HG03060 (cell line): ENCODE measurements at regions not wholly inside any gene's neighbourhood (a gene's known extent, or its start where the extent isn't known, plus 50 kb on each side); places are given as distances from the start of the nearest gene placed in this dataset.

Source experiments
- ATAC-seq: cut with Tn5 transposase; IDR thresholded peaks from one replicate; pipeline ENCODE4 v1.9.1; 2021; ENCODE audit warnings: low read depth, moderate number of reproducible peaks; ENCODE audit not compliant: unreplicated experiment

DNA sequence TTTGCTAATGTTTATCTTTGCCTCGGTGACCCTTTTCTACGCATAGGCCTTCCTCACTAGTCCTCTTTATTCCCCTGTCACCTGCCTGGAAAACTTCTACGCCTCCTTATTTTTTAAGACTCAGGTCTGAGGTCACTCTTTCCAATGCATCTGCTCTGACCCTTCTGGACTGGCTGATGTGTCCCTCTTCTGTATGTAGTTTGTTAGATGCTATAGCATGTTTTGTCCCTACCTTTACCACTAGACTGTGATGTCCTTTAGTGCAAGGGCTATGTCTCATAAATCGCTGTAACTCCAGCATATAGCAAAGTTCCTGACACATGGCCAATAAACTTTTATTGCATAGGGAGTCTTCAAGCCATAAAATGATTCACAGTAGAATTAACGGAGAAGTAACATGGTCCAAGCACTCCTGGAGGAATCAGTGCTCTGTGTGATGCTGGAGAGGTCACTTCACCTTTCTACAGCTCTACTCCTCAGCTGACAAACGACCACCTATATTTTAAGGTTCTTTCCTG is 872.5 kb upstream of the SLIT2 start:
- no peak for ATAC-seq

DNA sequence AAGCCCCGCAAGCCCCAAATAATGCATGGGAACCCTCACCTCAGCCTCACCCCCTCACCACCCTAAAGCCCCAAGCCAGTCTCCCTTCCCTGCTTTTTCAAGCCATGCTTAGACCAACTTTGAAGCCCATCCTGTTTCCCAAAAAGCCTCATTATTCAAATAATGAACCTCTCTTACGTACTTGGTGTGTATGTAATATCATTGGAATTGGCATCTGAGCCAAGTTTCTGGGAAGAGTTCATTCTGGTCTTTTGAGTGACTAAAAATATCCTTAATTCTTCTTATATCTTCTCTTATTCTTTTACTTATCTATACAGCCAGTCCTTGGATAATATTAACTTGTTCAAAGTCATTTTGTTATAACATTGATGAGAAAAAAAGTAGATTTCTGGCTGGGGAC is 875.8 kb upstream of the SLIT2 start:
- ATAC-seq, result no peak

DNA sequence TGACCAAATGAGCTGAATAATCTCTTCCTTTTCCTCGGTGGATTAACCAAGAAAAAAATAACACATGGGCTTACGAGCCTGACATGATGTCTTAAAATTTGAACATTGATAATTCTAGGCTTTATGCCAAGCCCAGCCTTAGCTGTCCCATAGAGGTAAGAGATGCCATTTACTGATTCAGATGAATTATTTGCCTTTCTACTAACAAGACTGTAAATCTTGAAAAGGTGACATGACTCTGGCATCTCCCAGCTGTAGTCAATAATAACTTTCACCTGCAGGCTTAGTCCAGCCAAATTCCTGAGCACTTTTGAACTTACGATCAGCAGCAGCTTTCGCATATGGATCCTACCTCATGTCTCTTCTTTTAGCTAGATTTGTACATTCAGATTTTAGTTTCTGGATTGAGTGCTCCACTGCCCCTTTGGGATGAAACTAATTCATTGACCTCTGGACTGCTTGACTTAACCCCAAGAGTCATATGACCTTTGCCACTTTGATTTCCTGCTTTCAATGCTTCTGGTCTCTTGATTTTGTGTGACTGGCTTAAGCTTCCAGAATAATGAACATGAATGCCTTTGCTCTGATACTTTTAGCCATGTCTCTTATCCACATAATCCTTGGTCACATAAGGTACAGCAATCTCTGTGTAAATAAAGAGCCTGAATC is 876.4 kb upstream of the SLIT2 start:
- no peak for ATAC-seq

GRCh38 chr4:19372390-19372789 is 879.3 kb upstream of the SLIT2 start:
- ATAC-seq, result no peak

DNA sequence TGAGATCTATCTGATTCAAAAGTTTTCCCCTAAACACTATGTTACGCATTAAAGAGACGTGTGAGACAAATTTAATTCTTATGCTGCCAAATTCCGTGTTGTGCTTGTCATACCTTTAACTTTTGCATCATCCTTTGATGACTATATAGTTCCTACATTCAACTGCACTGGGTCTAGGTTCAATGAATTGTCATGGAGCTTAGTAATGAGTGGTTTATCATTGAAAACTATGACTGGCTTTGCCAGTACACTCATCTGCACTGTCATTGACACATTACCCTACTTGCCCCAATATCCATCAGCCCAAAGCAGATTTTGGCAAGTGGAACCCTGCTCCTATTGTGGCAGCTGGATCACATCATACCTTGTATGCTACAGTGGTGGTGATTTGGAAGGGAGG is 882.9 kb upstream of the SLIT2 start:
- no peak for ATAC-seq

GRCh38 chr4:19366916-19367315 is 884.8 kb upstream of the SLIT2 start:
- ATAC-seq, result no peak

DNA sequence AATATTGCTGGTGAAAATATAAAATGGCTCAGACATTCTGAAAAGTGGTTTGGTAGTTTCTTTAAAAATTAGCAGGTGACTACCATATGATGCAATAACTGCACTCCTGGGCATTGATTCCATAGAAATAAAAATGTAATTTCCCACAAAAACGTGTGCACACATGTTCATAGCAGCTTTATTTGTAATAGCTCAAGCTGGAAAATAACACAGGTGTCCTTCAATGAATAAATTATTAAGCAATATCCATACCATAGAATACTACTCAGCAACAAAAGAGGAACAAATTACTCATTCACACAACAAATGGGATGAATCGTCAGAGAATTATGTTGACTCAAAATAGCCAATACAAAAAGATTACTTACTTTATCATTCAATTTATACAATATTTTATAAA is 893.7 kb upstream of the SLIT2 start:
- no peak for ATAC-seq

GRCh38 chr4:19349416-19349815 is 902.3 kb upstream of the SLIT2 start:
- no peak for ATAC-seq

DNA sequence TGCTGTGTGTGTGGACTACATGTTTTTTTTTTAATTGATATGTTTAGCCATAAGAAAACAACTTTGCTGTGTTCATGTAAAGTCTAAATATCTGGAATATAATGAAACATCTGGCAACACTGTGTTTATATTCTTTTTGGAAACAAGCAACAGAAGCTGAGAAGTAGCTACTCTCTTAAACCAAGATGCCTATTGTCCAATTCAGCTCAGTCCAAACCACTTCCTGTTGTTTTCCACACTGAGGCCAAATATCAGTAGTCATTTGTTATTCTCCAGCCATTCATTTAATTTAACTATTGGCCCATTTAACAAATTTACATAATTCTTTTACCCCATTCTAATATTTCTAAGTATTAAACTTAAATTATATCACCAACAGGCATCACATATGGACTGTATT is 903.0 kb upstream of the SLIT2 start:
- no peak for ATAC-seq

- ATAC-seq, result no peak
Observed at GRCh38 chr4:19346636-19347035, 905.1 kb upstream of the SLIT2 start.

GRCh38 chr4:19329631-19330030 is 922.1 kb upstream of the SLIT2 start:
- no peak for ATAC-seq

DNA sequence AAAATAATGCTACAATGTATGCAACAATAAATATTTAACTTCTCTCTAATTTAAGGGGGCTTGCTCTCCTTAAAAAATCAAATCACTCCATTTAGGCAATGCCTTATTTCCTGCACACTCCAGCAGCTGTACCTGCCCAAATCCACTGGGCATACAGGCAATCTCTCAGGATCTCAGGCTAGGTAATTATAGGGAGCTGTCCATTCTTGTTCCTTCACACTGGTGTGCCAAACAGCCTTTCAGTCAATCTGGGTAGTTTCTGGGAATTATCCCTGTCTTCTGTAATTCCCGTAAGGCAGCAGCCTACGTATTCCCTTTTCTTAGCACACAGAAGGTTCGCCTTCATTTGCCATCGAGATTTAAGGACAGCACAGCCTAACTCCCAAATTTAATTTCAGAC is 922.6 kb upstream of the SLIT2 start:
- no peak for ATAC-seq

- no peak for ATAC-seq
Observed at GRCh38 chr4:19327364-19327763, 924.3 kb upstream of the SLIT2 start.

DNA sequence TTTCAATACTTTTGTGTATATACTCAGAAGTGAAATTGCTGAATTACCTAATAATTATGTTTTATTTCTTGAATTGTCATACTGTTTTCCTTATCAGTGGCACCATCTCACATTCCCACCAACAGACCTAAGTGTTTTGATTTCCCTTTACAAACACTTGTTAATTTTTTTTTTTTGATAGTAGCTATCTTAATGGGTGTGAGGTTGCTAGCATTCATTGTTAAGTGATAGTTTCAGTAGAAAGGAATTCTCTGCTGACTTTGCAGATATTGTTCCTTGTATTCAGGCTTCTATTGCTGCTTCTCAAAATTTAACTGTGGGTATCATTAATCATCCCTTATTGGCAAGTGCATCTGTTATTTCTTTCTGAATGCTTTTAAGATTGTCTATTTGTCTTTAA is 927.5 kb upstream of the SLIT2 start:
- no peak for ATAC-seq

- no peak for ATAC-seq
Observed at GRCh38 chr4:19319607-19320006, 932.1 kb upstream of the SLIT2 start.

DNA sequence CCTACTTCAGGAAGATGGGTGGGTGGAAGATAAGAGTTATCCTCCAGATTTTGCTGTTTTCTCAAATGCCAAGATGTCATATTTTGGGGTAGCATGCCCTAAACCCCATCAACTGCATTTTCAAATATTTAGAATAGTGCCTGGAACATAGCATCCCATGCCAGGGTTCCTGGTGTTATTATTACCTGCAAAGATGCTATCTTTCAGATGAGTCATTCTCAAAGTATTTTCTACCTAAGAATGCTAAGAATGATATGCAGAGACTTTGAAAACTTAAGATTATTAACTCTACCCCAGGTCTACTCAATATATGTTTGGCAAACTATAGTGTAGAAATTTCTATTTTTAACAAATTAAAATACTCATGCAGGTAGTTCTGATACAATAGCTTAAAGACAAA is 934.3 kb upstream of the SLIT2 start:
- ATAC-seq, result no peak

DNA sequence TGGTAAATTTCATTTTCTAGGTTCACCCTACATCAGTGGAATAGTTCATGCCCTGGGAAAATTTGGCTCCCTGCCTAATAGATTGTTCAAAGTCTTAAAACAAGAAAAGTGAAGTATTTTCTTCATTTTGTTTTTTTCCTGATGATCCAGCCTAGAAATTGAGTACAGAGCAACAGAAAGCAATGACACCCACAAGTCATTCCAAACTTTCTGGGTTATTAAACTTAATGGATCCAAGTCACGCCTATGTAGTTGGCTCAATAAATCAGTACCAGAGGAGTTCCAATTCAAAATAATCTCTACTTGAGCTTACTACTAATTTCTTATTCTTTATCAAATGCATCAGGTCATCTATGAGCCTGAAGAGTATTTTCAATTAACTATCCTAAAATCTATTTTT is 937.6 kb upstream of the SLIT2 start:
- no peak for ATAC-seq

DNA sequence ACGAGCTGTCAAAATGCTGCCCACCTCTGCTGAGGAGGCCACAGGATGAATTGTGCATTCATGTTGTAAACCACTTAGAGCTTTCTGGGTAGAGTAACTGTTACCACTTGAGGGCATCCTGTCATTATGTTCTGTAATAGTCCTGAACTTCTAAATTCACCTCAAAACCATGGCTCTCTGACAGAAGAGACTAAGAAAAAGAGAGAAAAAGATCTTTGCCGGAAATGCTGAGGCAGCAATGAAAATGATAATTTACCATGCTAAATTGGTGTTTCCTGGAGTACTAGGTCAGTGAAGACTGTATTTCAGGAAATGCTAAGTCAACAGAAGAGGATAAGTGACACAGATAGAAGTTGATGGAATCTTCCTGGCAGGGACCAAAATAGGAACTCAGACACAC is 942.3 kb upstream of the SLIT2 start:
- ATAC-seq, result no peak

- no peak for ATAC-seq
Observed at GRCh38 chr4:19304028-19304427, 947.7 kb upstream of the SLIT2 start.

DNA sequence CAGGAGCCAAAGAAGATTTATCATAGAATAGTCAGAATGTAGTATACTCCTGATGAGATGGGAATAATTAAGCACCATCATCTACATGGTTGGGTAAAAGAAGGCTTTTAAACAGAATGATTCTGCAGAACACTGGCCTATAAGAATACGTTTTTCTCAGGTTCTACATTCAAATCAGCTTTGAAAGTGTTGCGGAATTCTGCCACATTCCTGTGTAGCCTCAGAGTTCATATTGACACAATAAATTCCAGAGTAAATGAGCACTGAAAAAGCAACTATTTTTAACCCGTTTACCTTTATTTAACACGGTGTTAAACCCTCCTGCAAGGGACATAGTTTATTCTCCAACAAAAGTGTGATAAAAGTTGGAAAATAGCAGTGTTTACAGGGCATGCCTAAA is 950.2 kb upstream of the SLIT2 start:
- no peak for ATAC-seq

DNA sequence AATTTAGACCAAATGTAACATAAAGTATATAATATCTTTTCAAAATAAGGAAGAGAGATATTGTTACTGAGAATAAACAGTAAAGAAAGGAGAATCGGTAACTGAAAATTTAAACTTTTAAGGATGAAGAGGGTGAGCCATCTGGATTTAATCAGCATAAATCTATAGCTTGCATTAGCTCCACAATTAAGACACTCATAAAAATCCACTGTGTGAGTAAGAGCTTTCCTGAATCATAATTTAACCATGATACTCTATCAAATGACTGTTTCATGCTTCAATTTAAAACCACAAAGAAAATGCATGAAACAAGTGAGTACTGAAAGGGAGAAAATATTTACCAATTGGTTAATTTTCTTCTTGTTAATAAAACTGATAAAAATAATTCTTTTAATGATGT is 951.5 kb upstream of the SLIT2 start:
- ATAC-seq, result no peak

GRCh38 chr4:19298998-19299397 is 952.7 kb upstream of the SLIT2 start:
- no peak for ATAC-seq

GRCh38 chr4:19293781-19294180 is 957.9 kb upstream of the SLIT2 start:
- no peak for ATAC-seq
